GM21526 (cell line): ENCODE measurements at regions not wholly inside any gene's neighbourhood (a gene's known extent, or its start where the extent isn't known, plus 50 kb on each side); places are given as distances from the start of the nearest gene placed in this dataset.

ENCODE experiments used
- ATAC-seq: cut with Tn5 transposase; IDR thresholded peaks from one replicate; pipeline ENCODE4 v1.9.1; 2021; ENCODE audit warnings: moderate library complexity; ENCODE audit not compliant: unreplicated experiment, low FRiP score

GRCh38 chr2:12964904-12965539 is 248.3 kb downstream of the TRIB2 start:
- ATAC-seq, result no peak

GRCh38 chr2:12965540-12966269 is 249.0 kb downstream of the TRIB2 start:
- no peak for ATAC-seq

- ATAC-seq, result no peak
Measured at GRCh38 chr2:12967804-12968203, 251.1 kb downstream of the TRIB2 start.

GRCh38 chr2:12968399-12968798 is 251.7 kb downstream of the TRIB2 start:
- no peak for ATAC-seq

GRCh38 chr2:12970861-12971260 is 254.1 kb downstream of the TRIB2 start:
- ATAC-seq, result no peak

GRCh38 chr2:12971581-12972365 is 255.0 kb downstream of the TRIB2 start:
- ATAC-seq, result no peak

- no peak for ATAC-seq
Measured at GRCh38 chr2:12978066-12978835, 261.5 kb downstream of the TRIB2 start.

GRCh38 chr2:12979066-12979465 is 262.3 kb downstream of the TRIB2 start:
- no peak for ATAC-seq

GRCh38 chr2:12980817-12981216 is 264.1 kb downstream of the TRIB2 start:
- no peak for ATAC-seq

- no peak for ATAC-seq
Measured at GRCh38 chr2:12982149-12982584, 265.4 kb downstream of the TRIB2 start.

- ATAC-seq, result no peak
Measured at GRCh38 chr2:12987246-12987645, 270.5 kb downstream of the TRIB2 start.

- ATAC-seq, result no peak
Measured at GRCh38 chr2:12988279-12988678, 271.5 kb downstream of the TRIB2 start.

GRCh38 chr2:12990523-12990922 is 273.8 kb downstream of the TRIB2 start:
- no peak for ATAC-seq

- no peak for ATAC-seq
Measured at GRCh38 chr2:12998685-12999084, 281.9 kb downstream of the TRIB2 start.

- no peak for ATAC-seq
Measured at GRCh38 chr2:13000664-13001363, 284.1 kb downstream of the TRIB2 start.

- ATAC-seq, result no peak
Measured at GRCh38 chr2:13001408-13001807, 284.7 kb downstream of the TRIB2 start.

GRCh38 chr2:13002536-13003331 is 286.0 kb downstream of the TRIB2 start:
- no peak for ATAC-seq

GRCh38 chr2:13003500-13003899 is 286.8 kb downstream of the TRIB2 start:
- no peak for ATAC-seq

GRCh38 chr2:13005048-13005447 is 288.3 kb downstream of the TRIB2 start:
- ATAC-seq, result no peak
